ENCODE measurements at regions not wholly inside any gene's neighbourhood (a gene's known extent, or its start where the extent isn't known, plus 50 kb on each side); places are given as distances from the start of the nearest gene placed in this dataset.
"Not testable (repeated sequence)": the region's sequence is repeated elsewhere in the genome, so short reads cannot be mapped to it uniquely, and the experiment has no call there.

DNA sequence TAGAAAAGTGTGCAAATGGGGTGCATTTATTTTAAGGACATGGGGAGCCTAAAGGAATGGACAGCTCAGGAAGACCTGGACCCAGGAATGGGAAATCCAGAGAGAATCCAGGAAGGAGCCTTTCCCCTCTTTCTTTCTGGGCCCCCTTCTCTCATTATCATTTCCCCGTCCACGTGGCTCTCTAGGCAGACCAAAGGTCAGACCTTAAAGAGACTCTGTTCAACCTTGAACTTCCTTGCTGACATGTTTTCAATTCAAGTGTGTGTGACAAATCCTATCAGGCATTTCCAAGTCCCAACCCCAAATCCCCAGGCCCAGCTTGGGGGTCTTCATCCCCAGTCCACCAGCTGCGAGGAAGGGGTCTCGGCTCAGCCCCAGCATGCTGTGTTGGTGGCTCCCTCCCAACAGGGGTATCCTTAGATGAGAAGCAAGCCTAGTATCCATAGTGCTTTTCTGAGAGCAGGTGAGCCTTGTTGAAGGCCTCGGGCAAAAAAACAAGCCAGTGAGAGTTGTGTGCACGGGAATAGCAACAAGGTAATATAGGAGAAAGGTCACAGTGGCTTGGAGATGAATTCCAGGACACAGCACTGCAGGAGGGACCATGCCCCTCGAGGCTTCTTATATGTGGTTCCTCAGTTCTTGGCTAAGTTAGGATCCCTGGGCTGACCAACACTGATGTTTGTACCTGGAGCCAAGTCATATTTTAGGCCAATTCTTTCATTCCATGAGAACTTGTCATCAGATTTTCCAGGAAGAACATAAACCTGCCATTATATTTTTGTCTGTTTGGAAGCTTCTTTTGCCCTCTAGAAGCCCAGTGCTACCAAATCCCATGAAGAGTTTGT is 130.0 kb downstream of the ASB7 start:
- no peak for DNase-seq
- ATAC-seq = no peak
- intact Hi-C loops (cut with micrococcal nuclease) = no loop called here

DNA sequence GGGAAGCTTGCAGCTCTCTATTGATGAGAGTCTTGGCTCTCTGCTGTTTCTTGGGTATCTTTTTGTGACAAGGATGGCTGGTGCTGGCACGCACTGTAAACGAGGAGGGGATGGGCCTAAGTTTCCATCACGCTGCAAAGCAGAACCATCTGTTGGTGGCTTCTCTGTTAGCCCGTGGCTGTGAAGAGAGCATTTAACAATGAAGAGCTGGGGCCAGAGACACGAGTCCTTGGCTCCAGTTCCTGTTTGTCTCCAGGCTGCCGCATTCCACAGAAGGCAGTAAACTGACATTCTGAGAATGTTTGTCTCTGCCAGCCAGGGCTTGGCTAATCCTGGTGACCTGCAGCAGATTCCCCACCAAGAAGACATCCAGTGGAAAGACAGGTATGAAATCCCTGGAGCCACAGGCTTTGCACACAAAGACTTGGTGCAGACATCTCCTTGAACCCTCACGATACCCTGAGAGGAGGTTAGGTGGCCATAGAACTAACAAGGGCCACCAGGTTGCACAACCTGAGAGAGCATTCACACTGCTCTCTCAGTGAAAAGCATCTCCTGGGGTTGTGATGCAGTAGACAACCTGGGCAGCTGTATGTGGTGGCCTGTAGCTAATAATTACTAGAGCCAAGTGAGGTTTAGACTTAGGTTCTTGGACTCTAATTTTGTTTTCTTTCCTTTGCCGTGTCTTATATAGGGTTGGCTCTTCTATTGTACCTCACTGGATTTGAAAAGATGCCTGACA is 130.9 kb downstream of the ASB7 start:
- DNase-seq (no peak), ATAC-seq (peak; percentile 75)
- intact Hi-C loops (cut with micrococcal nuclease) = no loop called here

DNA sequence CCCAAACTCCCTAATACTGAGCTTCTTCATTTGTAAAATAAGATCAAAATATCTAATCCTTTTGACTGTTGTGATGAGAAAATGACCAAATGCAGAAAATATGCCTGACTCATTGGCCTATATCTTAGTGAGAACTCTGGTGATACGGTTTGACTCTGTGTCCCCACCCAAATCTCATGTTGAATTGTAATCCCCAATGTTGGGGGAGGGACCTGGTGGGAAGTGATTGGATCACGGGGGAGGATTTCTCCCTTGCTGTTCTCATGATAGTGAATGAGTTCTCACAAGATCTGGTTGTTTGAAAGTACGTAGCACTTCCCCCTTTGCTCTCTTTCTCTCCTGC is 131.4 kb downstream of the ASB7 start:
- DNase-seq; intact Hi-C loops (cut with micrococcal nuclease); ATAC-seq: not testable (repeated sequence)

DNA sequence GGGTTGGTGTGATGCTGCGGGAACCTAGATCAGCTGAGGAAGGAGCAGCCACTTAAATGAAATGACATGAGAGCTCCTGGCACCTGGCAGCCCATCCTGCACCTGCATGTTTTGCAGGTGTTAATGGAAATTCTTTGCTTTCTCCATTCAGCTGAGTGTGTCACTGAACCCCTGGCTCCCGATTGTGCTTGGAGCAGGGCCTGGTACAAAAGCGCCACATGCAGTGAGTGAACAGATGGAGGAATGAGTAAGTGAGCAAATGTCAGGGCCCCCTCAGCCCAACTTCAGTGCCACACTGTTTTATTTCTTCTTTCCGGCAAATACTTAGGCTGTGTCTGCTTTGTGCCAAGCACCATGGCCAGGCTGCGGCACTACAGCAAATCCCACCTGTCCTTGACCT is 132.2 kb downstream of the ASB7 start:
- no peak for ATAC-seq
- intact Hi-C loops (cut with micrococcal nuclease) = no loop called here
- DNase-seq = no peak

DNA sequence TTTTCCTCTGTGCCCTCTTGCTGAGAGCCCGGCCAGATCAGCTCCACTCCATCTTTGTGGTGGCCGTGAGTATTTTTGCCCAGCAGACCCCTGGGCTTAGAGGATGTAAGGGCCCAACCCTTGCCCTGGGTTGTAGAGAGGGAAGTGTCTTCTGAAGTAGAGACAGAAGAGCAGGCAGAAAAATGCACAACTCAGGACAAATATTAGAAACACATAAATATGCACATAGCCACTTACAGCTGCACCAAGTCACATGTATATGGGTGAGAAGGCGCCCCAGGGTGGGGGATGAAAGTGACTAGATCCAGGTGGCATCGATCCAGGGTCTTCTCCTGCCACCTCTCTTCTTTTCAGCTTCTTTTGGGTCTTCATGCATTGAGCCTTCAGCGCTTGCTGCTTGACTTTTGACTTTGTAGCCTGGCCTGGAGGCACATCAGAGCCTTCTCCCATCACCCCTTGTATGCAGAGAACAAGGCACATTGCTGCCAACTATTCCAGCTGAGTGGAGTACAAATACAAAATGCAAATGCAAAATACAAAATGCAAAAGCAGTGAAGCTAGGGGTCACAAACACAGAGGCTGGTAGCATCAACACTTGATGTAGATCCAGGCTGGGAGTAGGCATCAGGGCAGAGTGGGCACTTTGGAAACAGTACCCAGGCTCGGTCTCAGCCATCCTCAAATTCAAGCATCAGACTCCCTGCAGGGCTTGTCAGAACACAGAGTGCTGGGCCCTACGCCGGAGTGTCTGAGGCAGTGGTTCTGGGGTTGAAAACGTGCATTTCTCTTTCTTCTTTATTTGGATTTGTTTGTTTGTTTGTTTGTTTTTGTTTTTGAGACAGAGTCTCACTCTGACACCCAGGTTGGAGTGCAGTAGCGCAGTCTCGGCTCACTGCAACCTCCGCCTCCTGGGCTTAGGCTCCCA is 133.0 kb downstream of the ASB7 start:
- no peak for DNase-seq
- no peak for ATAC-seq
- intact Hi-C loops (cut with micrococcal nuclease) = no loop called here

DNA sequence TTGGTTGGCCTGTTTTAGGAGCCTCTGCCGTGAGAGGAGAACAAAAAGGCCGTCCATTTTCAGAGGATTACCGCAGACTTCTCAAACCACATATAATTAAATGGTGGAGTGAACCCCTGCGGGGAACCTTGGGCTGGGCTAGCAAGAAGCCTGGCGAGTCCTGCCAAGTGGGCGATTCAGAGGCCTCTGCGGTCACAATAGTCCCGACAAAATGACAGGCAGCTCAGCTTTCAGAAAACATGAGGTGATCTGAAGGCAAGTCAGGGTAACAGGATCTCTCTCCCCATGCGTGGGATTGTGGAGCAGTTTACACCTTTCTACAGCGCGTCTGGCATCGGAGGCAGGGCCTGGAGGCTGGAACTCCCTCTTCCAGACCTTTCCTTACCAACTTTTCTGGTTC is 134.8 kb downstream of the ASB7 start:
- no peak for ATAC-seq
- no peak for DNase-seq

DNA sequence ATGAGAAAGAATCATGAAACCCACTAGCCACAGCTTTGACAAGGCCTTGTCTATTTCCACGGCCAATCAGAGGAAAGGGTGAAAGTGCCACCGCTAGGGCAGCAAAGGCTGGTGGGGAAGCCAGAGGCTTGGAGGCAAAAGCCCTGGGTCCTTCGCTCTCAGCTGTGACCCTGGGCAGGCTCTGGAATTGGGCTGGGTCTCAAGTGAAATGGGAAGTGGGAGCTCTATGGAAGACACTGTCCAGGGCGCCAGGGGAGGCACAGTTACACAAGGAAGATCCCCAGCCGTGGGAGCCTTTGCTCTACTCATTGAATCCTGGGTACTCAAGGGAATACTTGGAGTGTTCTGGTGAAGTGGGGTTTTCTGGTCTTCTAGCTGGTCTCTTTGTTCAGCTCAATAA is 136.2 kb downstream of the ASB7 start:
- DNase-seq (no peak), ATAC-seq (no peak)
- intact Hi-C loops (cut with micrococcal nuclease) = no loop called here

More for the DNA sequence above, 134.8 kb downstream of the ASB7 start:
- intact Hi-C loops (cut with micrococcal nuclease) = no loop called here

DNA sequence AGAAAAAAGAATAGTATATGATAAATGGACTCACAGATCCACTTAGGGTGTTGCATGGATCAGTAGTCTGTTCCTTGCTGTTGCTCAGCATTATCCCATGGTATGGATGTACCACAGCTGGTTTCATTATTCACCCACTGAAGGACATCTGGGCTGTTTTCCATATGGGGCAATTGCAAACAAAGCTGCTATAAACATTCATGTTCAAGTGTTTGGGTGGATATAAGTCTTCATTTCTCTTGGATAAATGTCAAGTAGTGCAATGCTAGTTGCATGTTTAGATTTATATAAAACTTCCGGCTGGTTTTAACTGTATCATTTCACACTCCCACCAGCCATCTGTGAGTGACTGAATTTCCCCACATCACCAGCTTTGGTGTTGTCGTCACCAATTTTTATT is 137.7 kb downstream of the ASB7 start:
- intact Hi-C loops (cut with micrococcal nuclease) = no loop called here
- ATAC-seq (no peak), DNase-seq (no peak)

DNA sequence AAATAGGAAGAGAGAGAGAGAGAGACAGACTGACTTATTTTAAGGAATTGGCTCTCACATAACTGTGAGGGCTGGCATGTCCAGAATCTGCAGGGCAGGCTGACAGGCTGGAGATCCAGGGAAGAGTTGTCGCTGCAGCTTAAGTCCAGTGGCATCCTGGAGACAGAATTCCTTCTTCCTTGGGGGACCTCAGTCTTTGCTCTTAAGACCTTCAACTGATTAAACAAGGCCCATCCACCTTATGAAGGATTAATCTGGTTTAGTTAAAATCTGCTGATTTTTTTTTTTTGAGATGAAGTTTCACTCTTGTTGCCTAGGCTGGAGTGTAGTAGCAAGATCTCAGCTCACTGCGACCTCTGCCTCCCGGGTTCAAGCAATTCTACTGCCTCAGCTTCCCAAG is 128.0 kb upstream of the ALDH1A3 start:
- no peak for ATAC-seq
- intact Hi-C loops (cut with micrococcal nuclease) = no loop called here
- DNase-seq = no peak

DNA sequence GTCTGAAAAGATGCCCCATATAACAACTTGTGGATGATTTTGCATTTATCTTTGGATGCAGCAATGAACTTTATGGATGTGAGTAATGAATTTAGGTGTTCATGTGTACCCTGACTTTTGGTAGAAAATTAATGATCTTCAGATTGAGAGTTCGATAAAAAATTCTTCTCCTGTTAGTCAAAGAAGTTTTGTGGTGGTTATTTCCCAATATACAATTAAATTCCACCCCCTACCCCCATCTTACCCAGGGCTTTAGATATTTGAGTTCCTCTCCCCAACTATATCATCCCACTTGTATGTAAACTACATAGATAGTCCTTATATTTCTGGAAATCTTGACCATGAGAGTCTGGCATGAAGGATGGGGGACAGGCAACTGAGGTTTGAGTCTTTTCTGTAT is 126.1 kb upstream of the ALDH1A3 start:
- intact Hi-C loops (cut with micrococcal nuclease) = no loop called here
- no peak for DNase-seq
- no peak for ATAC-seq

DNA sequence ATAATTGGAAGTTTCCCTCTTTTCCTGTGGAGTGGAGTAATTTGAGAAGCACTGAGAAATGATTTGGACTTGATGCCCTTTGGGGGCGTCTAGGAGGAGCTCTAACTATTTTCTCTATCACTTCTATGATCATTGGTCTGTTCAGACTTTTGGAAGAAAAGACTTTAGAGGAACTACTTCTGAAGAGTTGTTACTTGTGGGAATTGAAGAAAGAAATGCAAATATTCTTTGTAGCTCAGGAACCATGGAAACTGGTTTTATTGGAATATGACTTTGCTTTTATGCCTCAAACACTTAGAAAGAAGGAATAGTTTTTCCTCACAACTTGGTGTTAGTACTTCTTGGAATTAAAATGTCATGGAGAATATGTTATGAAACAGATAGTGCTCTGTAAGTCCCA is 122.0 kb upstream of the ALDH1A3 start:
- ATAC-seq = no peak
- intact Hi-C loops (cut with micrococcal nuclease) = no loop called here
- DNase-seq = no peak

DNA sequence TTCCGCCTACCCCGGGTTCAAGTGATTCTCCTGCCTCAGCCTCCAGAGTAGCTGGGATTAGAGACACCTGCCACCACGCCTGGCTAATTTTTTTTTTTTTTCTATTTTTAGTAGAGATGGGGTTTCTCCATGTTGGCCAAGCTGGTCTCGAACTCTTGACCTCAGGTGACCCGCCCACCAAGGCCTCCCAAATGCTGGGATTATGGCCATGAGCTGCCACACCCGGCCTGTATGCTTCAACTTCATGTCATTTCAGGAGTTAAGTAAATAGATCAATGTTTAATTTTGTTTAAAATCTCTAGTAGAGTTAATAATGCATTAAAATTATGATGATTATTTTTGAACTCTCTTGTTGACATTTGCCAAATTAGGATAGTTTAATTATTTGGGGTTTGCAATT is 121.1 kb upstream of the ALDH1A3 start:
- intact Hi-C loops (cut with micrococcal nuclease) = no loop called here
- ATAC-seq (no peak), DNase-seq (no peak)

DNA sequence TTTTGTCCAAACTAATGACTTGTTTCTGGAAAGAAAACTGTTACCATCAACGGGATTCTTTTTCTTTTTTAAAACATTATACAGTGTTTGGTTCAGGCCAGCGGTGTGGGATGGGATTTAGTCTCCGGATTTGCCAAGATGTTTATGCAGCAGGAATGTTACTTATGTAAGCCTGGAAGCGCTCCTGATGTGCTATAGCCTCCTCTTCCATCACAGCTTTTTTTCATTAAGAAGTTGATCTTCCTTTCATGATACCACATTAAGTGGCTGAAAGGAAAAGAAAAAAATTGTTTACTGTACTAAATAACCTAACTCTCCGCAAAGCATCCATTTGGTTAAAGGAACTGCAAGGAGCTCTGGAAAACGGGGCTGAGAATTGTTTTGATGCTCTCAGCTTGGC is 120.5 kb upstream of the ALDH1A3 start:
- intact Hi-C loops (cut with micrococcal nuclease) = no loop called here
- DNase-seq (no peak), ATAC-seq (no peak)

DNA sequence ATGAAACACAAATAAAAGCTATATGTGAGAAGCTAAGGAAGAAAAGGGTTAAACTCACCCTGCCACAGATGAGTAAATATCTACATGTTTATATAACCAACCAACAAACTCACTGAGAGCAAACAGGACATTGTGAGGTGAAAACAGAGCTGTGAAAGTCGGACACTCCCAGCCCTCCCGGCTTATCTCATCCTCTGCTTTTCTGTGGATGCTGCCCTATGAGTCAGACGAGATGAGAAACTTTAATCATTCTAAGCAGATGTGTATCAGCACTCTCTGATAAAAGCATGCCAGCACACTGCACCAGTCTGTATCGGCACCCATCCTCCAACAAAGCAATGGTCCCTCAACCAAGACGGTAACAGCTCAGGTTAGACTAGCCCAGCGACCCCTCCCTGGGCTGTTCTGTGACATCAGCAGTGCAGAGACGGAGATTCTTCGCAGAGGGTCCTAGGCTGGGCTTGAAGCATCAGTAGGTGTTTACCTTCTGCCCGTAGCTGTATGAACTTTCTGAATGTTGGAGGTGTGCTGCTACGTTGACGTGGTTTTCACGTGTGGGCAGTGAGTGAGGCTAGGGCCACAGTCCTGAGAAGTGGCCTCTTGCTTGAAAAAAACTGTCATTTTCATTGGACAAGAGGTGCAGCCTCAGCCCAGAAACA is 119.8 kb upstream of the ALDH1A3 start:
- intact Hi-C loops (cut with micrococcal nuclease) = no loop called here
- ATAC-seq (no peak), DNase-seq (no peak)

DNA sequence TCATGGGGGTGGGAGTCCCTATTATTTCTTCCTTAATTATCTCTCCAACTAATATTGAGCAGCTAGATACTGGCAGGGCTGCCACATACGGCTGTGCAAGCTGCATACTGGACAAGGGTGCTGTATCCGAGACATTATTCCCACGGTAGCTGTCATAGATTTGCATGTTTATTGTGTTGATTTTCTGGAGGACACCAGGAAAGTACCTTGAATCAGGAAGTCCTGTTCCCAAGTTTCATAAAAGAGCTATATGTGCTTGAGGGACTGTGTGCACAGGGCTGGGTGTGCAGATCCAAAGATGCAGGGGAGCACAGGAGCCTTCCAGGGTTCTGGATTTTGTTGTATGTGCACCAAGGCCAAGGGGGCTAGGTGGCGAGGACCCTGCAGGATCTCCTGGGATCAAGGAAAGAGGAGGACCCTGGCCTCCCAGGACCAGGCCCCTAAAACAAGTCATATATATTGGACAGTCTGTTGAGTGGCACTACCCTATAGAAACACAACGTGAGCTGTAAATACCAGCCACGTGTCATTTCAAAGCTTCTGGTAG is 119.2 kb upstream of the ALDH1A3 start:
- no peak for DNase-seq
- intact Hi-C loops (cut with micrococcal nuclease) = no loop called here
- ATAC-seq = no peak

DNA sequence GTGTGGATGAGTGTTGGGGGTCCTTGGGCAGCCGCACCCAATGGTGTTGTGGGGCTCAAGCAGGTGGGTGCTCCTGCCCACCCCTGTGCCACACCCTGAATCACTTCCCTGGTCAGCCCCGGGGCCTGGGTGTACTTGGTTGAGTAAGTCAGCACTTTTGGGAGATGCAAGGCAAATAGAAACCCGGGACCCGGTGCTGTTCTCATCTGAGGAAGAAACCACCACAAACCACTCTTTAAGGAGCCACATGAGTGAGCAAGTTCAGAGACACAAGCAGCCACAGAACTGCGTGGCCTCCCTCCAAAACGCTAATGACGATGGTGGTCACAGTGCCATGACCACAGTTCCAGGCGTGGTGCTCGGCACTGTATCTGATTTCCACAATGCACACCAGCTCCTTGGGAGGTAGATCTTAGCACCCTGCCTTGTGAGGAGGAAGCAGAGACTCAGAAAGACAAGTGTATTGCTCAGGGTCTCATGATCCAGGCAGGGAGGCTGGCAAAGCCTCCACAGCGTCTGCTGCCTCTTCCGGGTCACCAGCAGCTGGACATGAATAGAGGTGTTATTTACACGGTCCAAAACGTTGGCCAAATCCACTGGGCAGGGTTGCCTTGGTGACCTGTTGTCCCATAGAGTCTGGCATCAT is 118.2 kb upstream of the ALDH1A3 start:
- DNase-seq (no peak), ATAC-seq (no peak)
- intact Hi-C loops (cut with micrococcal nuclease) = no loop called here

DNA sequence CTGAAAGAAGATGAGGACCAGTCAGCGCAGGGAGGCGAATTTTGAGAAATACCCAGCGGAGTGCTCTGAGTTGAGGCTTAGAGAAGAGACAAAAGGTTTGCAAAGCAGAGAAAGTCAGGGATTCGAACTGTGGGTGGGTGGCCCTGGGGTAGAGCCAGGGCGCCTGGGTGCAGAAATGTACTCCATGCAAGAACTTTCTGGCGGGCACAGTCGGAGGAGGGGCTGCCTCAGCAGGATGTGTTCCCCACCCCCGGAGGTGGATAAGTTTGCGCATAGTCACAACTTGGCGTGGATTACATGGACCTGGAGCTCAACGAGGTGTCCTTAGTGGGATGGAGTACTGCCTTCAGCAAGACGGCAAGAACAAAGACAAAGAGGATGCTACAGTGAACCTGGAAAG is 117.3 kb upstream of the ALDH1A3 start:
- intact Hi-C loops (cut with micrococcal nuclease) = no loop called here
- ATAC-seq = no peak
- no peak for DNase-seq

DNA sequence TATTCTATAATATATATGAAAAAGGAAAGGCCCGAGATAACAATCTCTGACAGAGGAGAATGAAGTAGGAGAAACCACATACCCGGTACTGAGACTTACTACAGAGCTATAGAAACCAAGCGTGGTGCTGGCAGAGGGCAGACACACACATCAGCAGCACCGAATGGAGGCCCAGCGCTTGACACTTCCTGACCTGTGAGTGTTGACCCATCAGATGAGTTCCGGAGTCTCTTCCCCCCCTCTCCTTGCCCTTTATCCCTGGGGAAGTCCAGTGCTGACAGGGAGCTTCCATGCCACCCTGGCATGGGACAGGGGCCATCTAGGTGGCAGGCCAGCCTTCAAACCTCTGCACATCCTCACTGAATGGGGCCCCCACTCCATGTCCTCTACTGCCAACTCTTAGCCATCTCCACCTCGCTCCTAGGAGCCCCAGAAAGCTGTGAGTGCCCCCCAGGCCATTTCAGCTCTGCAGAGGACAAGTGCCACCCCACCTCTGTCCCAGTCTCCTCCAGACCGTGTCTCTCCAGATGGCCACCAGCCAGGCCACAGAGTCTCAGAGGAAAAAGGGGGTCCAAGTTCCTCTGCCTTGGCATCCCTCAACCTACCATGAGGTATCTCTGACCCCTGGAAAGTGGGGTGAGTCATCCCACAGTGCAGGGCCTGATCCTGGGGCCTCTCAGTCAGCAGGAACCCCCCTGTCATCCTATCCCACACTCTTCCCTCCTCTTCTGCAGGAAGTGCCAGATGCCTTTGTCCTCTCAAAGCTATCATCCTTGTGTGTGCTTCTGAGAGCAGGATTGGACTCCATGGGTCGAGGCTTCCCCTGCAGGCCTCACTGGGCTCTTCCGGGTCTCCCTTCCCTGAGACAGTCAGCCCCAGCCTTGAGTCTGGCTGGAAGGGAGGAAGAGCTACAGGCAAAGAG is 116.5 kb upstream of the ALDH1A3 start:
- DNase-seq = no peak
- intact Hi-C loops (cut with micrococcal nuclease) = no loop called here
- ATAC-seq = no peak
